ENCODE measurements at regions not wholly inside any gene's neighbourhood (a gene's known extent, or its start where the extent isn't known, plus 50 kb on each side); places are given as distances from the start of the nearest gene placed in this dataset.

- no peaks in the 10 kb centered on the region for H3K27me3 ChIP-seq (ENCODE audit: low read length)
- H3K9me2 ChIP-seq (replicated peaks; ENCODE audit: insufficient read depth, low read length), result no peaks in the 10 kb centered on the region
- no peak overlapping the region for H3K4me2 ChIP-seq (ENCODE audit: low read depth, low read length, poor library complexity, severe bottlenecking)
- DNase-seq, result no peak
- no peaks in the 10 kb centered on the region for H3K4me1 ChIP-seq (ENCODE audit: low read length)
- H3K9ac ChIP-seq (ENCODE audit: low read length), result no peak overlapping the region
- H3K27ac ChIP-seq (ENCODE audit: low read length), result no peak overlapping the region
- H3K36me3 ChIP-seq (ENCODE audit: insufficient read depth, low read length), result no peaks in the 10 kb centered on the region
- no peaks in the 10 kb centered on the region for H3K9me3 ChIP-seq (ENCODE audit: low read length)
- no peaks in the 10 kb centered on the region for H3K79me2 ChIP-seq (ENCODE audit: low read length)
- H2AFZ ChIP-seq (ENCODE audit: low read length), result no peak overlapping the region
- no peaks in the 10 kb centered on the region for H4K20me1 ChIP-seq (ENCODE audit: insufficient read depth, low read depth, low read length)
- no peak overlapping the region for H3K4me3 ChIP-seq (ENCODE audit: low read length)
Measured at GRCh38 chr1:29441916-29442668, 205.8 kb downstream of the PTPRU start.

DNA sequence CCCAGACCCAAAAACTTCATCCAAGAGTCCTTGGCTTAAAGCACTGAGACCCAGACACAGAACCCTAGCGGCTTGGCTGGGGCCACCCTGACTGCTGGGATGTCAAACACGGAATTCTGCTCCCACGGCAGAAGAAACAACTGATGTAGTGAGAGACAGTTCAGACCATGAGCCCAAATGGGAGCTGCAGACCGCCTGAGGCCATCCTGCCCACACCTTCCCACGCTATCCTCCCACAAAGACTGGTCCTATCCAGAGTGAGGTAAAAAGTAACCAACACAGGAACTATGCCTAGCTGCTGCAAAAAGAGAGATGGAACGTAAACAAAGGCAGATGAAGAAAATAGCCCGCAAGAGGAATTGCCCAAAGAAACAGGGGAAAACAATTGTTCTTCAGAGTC lies 203.3 kb downstream of the PTPRU start:
- no peak overlapping the region for H3K9ac ChIP-seq (ENCODE audit: low read length)
- no peak overlapping the region for H3K27ac ChIP-seq (ENCODE audit: low read length)
- H3K36me3 ChIP-seq (ENCODE audit: insufficient read depth, low read length), result no peaks in the 10 kb centered on the region
- H3K9me3 ChIP-seq (ENCODE audit: low read length), result no peaks in the 10 kb centered on the region
- no peaks in the 10 kb centered on the region for H3K9me2 ChIP-seq (replicated peaks; ENCODE audit: insufficient read depth, low read length)
- H3K79me2 ChIP-seq (ENCODE audit: low read length), result no peaks in the 10 kb centered on the region
- H3K4me2 ChIP-seq (ENCODE audit: low read depth, low read length, poor library complexity, severe bottlenecking), result no peak overlapping the region
- no peaks in the 10 kb centered on the region for H4K20me1 ChIP-seq (ENCODE audit: insufficient read depth, low read depth, low read length)
- no peaks in the 10 kb centered on the region for H3K27me3 ChIP-seq (ENCODE audit: low read length)
- no peak for DNase-seq
- H3K4me3 ChIP-seq (ENCODE audit: low read length), result no peak overlapping the region
- no peaks in the 10 kb centered on the region for H3K4me1 ChIP-seq (ENCODE audit: low read length)
- H2AFZ ChIP-seq (ENCODE audit: low read length), result no peak overlapping the region

DNA sequence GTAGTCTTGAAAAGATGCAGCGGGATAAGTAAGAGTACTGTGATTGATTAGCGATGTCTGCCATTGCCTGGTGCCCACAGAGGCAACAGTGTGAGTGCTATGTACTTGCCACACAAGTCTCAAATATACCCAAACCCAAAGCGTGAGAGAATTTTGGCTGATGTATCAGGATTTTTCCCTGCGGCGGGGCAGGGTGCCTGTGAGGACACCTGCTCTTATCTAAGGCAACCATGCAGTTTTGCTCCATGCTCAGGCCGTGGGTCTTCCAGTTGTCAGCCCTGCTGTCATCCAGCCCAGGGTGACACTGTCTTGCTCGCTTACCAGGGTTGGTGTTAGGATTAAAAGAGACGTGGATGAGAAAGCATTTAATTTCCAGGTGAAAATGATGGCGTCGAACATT lies 202.7 kb downstream of the PTPRU start:
- H3K36me3 ChIP-seq (ENCODE audit: insufficient read depth, low read length), result no peaks in the 10 kb centered on the region
- no peaks in the 10 kb centered on the region for H3K4me1 ChIP-seq (ENCODE audit: low read length)
- no peak overlapping the region for H3K27ac ChIP-seq (ENCODE audit: low read length)
- no peak overlapping the region for H3K4me3 ChIP-seq (ENCODE audit: low read length)
- H3K79me2 ChIP-seq (ENCODE audit: low read length), result no peaks in the 10 kb centered on the region
- H3K4me2 ChIP-seq (ENCODE audit: low read depth, low read length, poor library complexity, severe bottlenecking), result no peak overlapping the region
- no peaks in the 10 kb centered on the region for H3K27me3 ChIP-seq (ENCODE audit: low read length)
- no peaks in the 10 kb centered on the region for H4K20me1 ChIP-seq (ENCODE audit: insufficient read depth, low read depth, low read length)
- no peaks in the 10 kb centered on the region for H3K9me3 ChIP-seq (ENCODE audit: low read length)
- no peaks in the 10 kb centered on the region for H3K9me2 ChIP-seq (replicated peaks; ENCODE audit: insufficient read depth, low read length)
- H2AFZ ChIP-seq (ENCODE audit: low read length), result no peak overlapping the region
- DNase-seq, result no peak
- H3K9ac ChIP-seq (ENCODE audit: low read length), result no peak overlapping the region

DNA sequence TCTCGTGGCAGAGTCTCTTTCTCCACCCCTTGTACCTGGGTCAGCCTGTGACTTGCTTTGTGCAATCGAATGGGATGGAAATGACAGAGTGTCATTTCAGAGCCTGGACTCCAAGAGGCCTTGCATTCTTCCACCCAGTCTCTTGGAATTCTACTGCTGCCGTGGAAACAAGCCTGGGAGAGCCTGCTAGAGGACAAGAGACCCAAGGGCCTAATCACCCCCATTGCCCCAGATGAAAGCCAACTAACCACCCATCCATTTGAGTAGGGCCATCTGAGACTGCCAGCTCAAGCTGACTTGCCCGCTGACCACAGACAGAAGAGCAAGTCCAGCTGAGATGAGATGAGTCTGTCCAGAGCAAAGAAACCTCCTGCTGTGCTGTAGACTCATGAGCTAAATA lies 201.6 kb downstream of the PTPRU start:
- DNase-seq, result no peak
- Histone ChIP-seq H3K27ac (ENCODE audit: low read length) (no peak overlapping the region), H3K79me2 (ENCODE audit: low read length) (no peaks in the 10 kb centered on the region), H3K4me3 (ENCODE audit: low read length) (no peak overlapping the region), H3K9me3 (ENCODE audit: low read length) (no peaks in the 10 kb centered on the region), H3K9me2 (replicated peaks; ENCODE audit: insufficient read depth, low read length) (no peaks in the 10 kb centered on the region), H2AFZ (ENCODE audit: low read length) (no peak overlapping the region), H3K27me3 (ENCODE audit: low read length) (no peaks in the 10 kb centered on the region), H3K9ac (ENCODE audit: low read length) (no peak overlapping the region), H3K4me1 (ENCODE audit: low read length) (no peaks in the 10 kb centered on the region), H3K36me3 (ENCODE audit: insufficient read depth, low read length) (no peaks in the 10 kb centered on the region), H4K20me1 (ENCODE audit: insufficient read depth, low read depth, low read length) (no peaks in the 10 kb centered on the region), H3K4me2 (ENCODE audit: low read depth, low read length, poor library complexity, severe bottlenecking) (no peak overlapping the region)

DNA sequence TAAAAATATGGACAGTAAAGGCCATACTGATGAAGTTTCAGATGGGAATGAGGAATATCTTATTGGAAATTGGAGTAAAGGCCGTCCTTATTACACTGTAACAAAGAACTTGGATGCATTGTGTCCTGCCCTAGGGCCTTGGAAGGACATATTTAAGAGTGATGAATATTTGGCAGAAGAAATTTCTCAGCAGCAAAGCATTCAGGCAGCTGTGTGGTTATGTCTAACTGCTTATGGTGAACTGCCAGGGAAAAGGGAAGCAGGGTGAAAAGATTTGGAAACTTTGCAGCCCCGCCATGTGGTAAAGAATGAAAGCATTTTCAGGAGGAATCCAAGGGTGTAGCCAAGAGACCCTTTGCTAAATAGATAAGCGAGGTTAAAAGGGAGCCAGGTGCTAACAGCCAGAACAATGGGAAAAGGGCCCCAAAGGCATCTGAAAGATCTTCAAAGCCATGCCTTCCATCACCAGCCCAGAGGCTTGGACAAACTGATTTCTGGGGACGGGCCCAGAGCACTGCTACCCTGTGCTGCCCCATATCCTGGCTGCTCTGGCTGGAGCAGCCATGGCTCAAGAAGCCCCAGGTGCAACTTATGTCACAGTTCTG lies 200.0 kb downstream of the PTPRU start:
- Histone ChIP-seq H3K4me2 (ENCODE audit: low read depth, low read length, poor library complexity, severe bottlenecking) (no peak overlapping the region), H3K9ac (ENCODE audit: low read length) (no peak overlapping the region), H3K4me3 (ENCODE audit: low read length) (no peak overlapping the region), H3K36me3 (ENCODE audit: insufficient read depth, low read length) (no peaks in the 10 kb centered on the region), H4K20me1 (ENCODE audit: insufficient read depth, low read depth, low read length) (no peaks in the 10 kb centered on the region), H3K27me3 (ENCODE audit: low read length) (no peaks in the 10 kb centered on the region), H3K9me3 (ENCODE audit: low read length) (no peaks in the 10 kb centered on the region), H3K27ac (ENCODE audit: low read length) (no peak overlapping the region), H3K79me2 (ENCODE audit: low read length) (no peaks in the 10 kb centered on the region), H3K9me2 (replicated peaks; ENCODE audit: insufficient read depth, low read length) (no peaks in the 10 kb centered on the region), H3K4me1 (ENCODE audit: low read length) (no peaks in the 10 kb centered on the region), H2AFZ (ENCODE audit: low read length) (no peak overlapping the region)
- no peak for DNase-seq

DNA sequence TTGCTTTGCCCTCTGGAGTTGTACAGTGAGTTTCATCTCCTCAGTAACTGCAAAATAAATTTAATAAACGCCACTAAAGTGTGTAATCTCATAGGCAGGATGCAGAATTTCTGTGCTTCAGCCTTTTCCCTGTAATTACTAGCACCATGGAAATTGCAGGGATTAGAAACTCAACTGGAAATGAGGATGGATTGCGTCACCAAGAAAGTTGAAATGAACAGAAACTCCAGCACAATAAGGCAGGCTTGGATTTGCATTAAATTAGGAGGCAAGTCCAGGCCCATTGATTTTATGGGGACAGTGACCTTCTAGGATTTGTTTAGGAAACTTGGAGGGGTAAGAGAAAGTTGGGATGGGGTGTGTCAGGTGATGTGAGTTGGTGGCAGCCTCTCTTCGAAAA lies 197.5 kb downstream of the PTPRU start:
- no peak for DNase-seq
- Histone ChIP-seq H3K9me3 (ENCODE audit: low read length) (no peaks in the 10 kb centered on the region), H2AFZ (ENCODE audit: low read length) (no peak overlapping the region), H3K36me3 (ENCODE audit: insufficient read depth, low read length) (no peaks in the 10 kb centered on the region), H3K4me3 (ENCODE audit: low read length) (no peak overlapping the region), H3K9me2 (replicated peaks; ENCODE audit: insufficient read depth, low read length) (no peaks in the 10 kb centered on the region), H3K79me2 (ENCODE audit: low read length) (no peaks in the 10 kb centered on the region), H3K4me2 (ENCODE audit: low read depth, low read length, poor library complexity, severe bottlenecking) (no peak overlapping the region), H3K27me3 (ENCODE audit: low read length) (no peaks in the 10 kb centered on the region), H4K20me1 (ENCODE audit: insufficient read depth, low read depth, low read length) (no peaks in the 10 kb centered on the region), H3K27ac (ENCODE audit: low read length) (no peak overlapping the region), H3K9ac (ENCODE audit: low read length) (no peak overlapping the region), H3K4me1 (ENCODE audit: low read length) (no peaks in the 10 kb centered on the region)

DNA sequence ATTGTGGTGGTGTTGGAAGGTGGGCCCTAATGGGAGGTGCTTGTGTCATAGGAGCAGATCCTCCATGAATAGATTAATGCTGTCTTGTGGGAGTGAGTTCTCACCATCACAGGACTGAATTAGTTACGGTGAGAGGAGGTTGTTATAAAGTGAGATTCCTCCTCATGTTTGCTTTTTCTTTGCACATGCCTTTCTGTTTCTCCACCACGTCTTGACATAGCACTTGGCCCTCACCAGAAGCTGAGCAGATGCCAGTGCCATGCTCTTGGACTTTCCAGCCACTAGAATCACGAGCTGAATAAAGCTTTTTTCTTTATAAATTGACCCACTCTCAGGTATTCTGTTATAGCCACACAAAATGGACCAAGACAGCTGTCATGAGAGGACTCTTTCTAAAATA lies 194.8 kb downstream of the PTPRU start:
- Histone ChIP-seq H3K9me2 (replicated peaks; ENCODE audit: insufficient read depth, low read length) (no peaks in the 10 kb centered on the region), H2AFZ (ENCODE audit: low read length) (no peak overlapping the region), H3K27ac (ENCODE audit: low read length) (no peak overlapping the region), H3K9ac (ENCODE audit: low read length) (no peak overlapping the region), H3K36me3 (ENCODE audit: insufficient read depth, low read length) (no peaks in the 10 kb centered on the region), H3K9me3 (ENCODE audit: low read length) (no peaks in the 10 kb centered on the region), H3K4me3 (ENCODE audit: low read length) (no peak overlapping the region), H3K4me1 (ENCODE audit: low read length) (no peaks in the 10 kb centered on the region), H3K79me2 (ENCODE audit: low read length) (no peaks in the 10 kb centered on the region), H3K4me2 (ENCODE audit: low read depth, low read length, poor library complexity, severe bottlenecking) (no peak overlapping the region), H4K20me1 (ENCODE audit: insufficient read depth, low read depth, low read length) (no peaks in the 10 kb centered on the region), H3K27me3 (ENCODE audit: low read length) (no peaks in the 10 kb centered on the region)
- no peak for DNase-seq

DNA sequence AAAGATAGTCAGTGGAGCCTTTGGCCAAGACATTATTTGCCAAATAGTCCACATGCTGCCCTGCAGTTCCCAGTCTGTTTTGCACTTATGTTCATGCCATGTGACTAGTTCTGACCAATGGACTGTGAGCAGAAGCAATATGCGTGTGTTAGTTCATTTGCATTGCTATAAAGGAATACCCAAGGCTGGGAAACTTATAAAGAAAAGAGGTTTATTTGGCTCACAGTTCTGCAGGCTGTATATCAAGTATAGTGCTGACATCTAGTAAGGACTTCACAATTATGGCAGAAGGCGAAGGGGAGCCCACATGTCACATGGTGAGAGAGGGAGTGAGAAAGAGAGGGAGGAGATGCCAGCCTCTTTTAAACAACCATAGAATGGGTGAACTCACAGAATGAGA lies 193.3 kb downstream of the PTPRU start:
- Histone ChIP-seq H2AFZ (ENCODE audit: low read length) (no peak overlapping the region), H3K27ac (ENCODE audit: low read length) (no peak overlapping the region), H3K9me2 (replicated peaks; ENCODE audit: insufficient read depth, low read length) (no peaks in the 10 kb centered on the region), H3K36me3 (ENCODE audit: insufficient read depth, low read length) (no peaks in the 10 kb centered on the region), H3K9me3 (ENCODE audit: low read length) (no peaks in the 10 kb centered on the region), H3K79me2 (ENCODE audit: low read length) (no peaks in the 10 kb centered on the region), H4K20me1 (ENCODE audit: insufficient read depth, low read depth, low read length) (no peaks in the 10 kb centered on the region), H3K9ac (ENCODE audit: low read length) (no peak overlapping the region), H3K4me3 (ENCODE audit: low read length) (no peak overlapping the region), H3K27me3 (ENCODE audit: low read length) (no peaks in the 10 kb centered on the region), H3K4me2 (ENCODE audit: low read depth, low read length, poor library complexity, severe bottlenecking) (no peak overlapping the region), H3K4me1 (ENCODE audit: low read length) (no peaks in the 10 kb centered on the region)
- no peak for DNase-seq
